ENCODE measurements at regions not wholly inside any gene's neighbourhood (a gene's known extent, or its start where the extent isn't known, plus 50 kb on each side); places are given as distances from the start of the nearest gene placed in this dataset.

DNA sequence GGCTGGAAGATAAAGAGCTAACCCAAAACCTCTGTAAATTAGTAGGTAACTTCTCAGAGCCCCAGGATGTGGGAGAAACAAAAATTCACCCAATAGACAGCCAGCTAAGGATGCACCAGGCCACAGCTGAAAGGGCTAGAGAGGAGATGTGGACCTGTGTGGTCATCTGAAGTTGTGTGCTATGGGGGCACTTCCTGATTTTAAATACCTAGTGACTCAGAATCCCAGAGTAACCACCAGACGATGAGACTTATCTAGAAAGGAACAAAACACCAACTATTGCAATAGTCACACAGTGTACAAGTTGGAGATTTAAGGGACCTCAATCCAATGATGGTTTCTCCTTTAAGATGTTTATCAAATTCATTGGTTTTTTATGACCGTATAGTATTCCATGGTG lies 408.3 kb upstream of the ANKRD30A start:
- H3K9ac ChIP-seq (ENCODE audit: low read length in 5 of 5), result no peak overlapping the region
- no peak overlapping the region for H3K27ac ChIP-seq (ENCODE audit: low read depth, low read length)
- no peaks in the 10 kb centered on the region for H3K9me3 ChIP-seq (ENCODE audit: control insufficient read depth in 5 of 5, low read length in 5 of 5)
- H3K36me3 ChIP-seq (ENCODE audit: control insufficient read depth in 5 of 5, insufficient read depth in 5 of 5, low read length in 5 of 5), result no peaks in the 10 kb centered on the region
- H3K4me3 ChIP-seq (ENCODE audit: low read depth in 1 of 5, low read length in 5 of 5), result no peak overlapping the region
- no peaks in the 10 kb centered on the region for H3K4me1 ChIP-seq (ENCODE audit: control insufficient read depth in 5 of 5, insufficient read depth in 5 of 5, low read length in 5 of 5)
- H3K27me3 ChIP-seq (ENCODE audit: control insufficient read depth in 5 of 5, insufficient read depth in 4 of 5, low read length in 5 of 5), result no peaks in the 10 kb centered on the region

DNA sequence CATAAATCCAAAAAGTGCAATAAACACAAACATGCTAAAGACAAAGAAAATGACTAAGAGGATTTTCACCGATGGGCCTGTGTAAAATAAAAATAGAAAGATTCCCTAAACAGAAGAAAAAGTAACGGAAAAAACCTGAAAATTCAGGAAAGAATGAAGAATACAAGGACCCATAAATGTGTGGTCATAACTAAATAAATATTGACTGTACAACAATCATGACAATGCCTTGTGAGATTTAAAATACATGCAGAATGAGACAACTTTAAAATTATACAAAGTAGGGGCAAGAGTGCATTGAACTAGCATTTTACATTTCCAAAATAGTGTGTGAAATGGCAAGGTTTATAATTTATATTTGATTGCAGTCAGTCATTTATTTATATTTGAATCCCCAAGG lies 409.1 kb upstream of the ANKRD30A start:
- Histone ChIP-seq H3K36me3 (ENCODE audit: control insufficient read depth in 5 of 5, insufficient read depth in 5 of 5, low read length in 5 of 5) (no peaks in the 10 kb centered on the region), H3K27ac (ENCODE audit: low read depth, low read length) (no peak overlapping the region), H3K4me1 (ENCODE audit: control insufficient read depth in 5 of 5, insufficient read depth in 5 of 5, low read length in 5 of 5) (no peaks in the 10 kb centered on the region), H3K9me3 (ENCODE audit: control insufficient read depth in 5 of 5, low read length in 5 of 5) (no peaks in the 10 kb centered on the region), H3K4me3 (ENCODE audit: low read depth in 1 of 5, low read length in 5 of 5) (no peak overlapping the region), H3K9ac (ENCODE audit: low read length in 5 of 5) (no peak overlapping the region), H3K27me3 (ENCODE audit: control insufficient read depth in 5 of 5, insufficient read depth in 4 of 5, low read length in 5 of 5) (no peaks in the 10 kb centered on the region)

DNA sequence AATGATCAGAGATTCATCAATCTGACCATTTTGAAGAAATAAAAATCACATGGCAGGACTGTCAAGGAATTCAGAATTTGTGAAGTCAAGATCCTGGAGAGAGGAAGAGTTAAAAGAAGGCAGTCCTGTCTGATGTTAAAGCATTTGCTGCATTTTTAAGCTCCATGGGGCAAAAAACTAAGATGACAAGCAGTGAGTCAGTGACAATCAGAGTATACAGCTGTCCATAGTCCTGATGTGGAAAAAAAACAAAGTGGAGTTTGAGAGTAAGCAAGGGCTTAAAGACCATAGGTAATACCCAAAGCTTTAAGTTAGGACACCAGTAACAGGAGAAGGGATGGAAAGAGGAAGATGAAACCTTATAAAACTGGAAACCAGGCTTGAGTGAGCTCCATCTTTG lies 412.7 kb upstream of the ANKRD30A start:
- Histone ChIP-seq H3K4me3 (ENCODE audit: low read depth in 1 of 5, low read length in 5 of 5) (no peak overlapping the region), H3K9me3 (ENCODE audit: control insufficient read depth in 5 of 5, low read length in 5 of 5) (no peaks in the 10 kb centered on the region), H3K36me3 (ENCODE audit: control insufficient read depth in 5 of 5, insufficient read depth in 5 of 5, low read length in 5 of 5) (no peaks in the 10 kb centered on the region), H3K4me1 (ENCODE audit: control insufficient read depth in 5 of 5, insufficient read depth in 5 of 5, low read length in 5 of 5) (no peaks in the 10 kb centered on the region), H3K9ac (ENCODE audit: low read length in 5 of 5) (no peak overlapping the region), H3K27ac (ENCODE audit: low read depth, low read length) (no peak overlapping the region), H3K27me3 (ENCODE audit: control insufficient read depth in 5 of 5, insufficient read depth in 4 of 5, low read length in 5 of 5) (no peaks in the 10 kb centered on the region)

DNA sequence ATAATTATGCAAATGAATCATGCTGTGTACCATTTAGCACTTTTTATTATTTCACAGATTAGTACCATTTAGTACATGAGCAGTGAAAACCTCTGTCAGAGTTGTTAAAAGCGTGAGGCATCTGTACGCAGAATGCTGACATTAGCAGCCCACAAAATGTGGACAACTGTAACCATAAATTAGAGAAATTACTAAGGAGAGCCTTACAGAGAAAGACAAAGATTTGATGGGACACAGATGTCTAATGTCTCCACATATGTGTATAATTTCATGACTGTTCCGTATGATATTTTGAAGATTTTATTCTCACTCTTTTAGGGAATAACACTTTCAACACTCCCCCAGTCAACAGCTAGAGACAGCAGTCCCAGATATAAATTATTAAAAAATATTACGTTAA lies 414.0 kb upstream of the ANKRD30A start:
- Histone ChIP-seq H3K4me1 (ENCODE audit: control insufficient read depth in 5 of 5, insufficient read depth in 5 of 5, low read length in 5 of 5) (no peaks in the 10 kb centered on the region), H3K36me3 (ENCODE audit: control insufficient read depth in 5 of 5, insufficient read depth in 5 of 5, low read length in 5 of 5) (no peaks in the 10 kb centered on the region), H3K9me3 (ENCODE audit: control insufficient read depth in 5 of 5, low read length in 5 of 5) (no peaks in the 10 kb centered on the region), H3K27me3 (ENCODE audit: control insufficient read depth in 5 of 5, insufficient read depth in 4 of 5, low read length in 5 of 5) (no peaks in the 10 kb centered on the region), H3K27ac (ENCODE audit: low read depth, low read length) (no peak overlapping the region), H3K9ac (ENCODE audit: low read length in 5 of 5) (no peak overlapping the region), H3K4me3 (ENCODE audit: low read depth in 1 of 5, low read length in 5 of 5) (no peak overlapping the region)

DNA sequence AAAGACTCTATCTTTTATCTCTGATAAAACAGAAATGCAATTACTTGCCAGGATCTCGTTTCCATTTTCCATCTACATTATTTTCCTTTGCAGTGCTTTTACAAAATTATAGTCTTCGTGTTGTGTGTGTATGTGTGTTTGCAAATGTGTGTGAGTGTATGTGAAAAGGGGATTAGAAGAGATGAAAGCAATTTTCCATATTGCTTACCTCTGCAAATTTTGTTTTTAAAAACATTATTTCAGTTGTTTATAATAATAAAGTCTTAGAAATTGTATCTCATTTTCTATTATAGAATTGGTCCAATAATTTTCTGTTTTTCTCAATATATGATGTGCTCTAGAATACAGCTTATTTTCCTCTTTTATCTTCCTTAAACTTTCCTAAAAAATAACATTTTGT lies 421.3 kb upstream of the ANKRD30A start:
- Histone ChIP-seq H3K4me3 (ENCODE audit: low read depth in 1 of 5, low read length in 5 of 5) (no peak overlapping the region), H3K4me1 (ENCODE audit: control insufficient read depth in 5 of 5, insufficient read depth in 5 of 5, low read length in 5 of 5) (no peaks in the 10 kb centered on the region), H3K27me3 (ENCODE audit: control insufficient read depth in 5 of 5, insufficient read depth in 4 of 5, low read length in 5 of 5) (no peaks in the 10 kb centered on the region), H3K9me3 (ENCODE audit: control insufficient read depth in 5 of 5, low read length in 5 of 5) (peaks cover 0 to 14% (median 6%) of the 10 kb centered on the region in 5 donors), H3K36me3 (ENCODE audit: control insufficient read depth in 5 of 5, insufficient read depth in 5 of 5, low read length in 5 of 5) (no peaks in the 10 kb centered on the region), H3K9ac (ENCODE audit: low read length in 5 of 5) (no peak overlapping the region), H3K27ac (ENCODE audit: low read depth, low read length) (no peak overlapping the region)

DNA sequence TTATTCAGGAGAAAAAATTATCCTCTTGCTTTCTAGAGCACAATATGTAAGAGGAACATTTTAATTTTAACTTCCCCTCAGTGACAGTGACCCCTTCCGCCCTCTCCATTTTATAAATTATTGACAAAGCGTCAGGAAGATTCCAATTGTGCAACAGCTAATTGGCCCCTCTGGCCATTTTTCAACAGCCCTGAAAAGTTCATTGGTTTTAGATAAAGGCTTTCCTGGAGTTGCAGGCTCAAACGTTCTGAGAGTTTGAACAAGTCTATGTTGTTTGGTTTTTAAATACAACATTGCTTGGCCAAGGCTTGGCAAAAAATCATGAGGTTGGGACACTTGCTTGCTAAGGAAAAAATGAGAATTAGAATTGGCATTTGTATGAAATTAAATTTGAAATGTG lies 422.2 kb upstream of the ANKRD30A start:
- no peaks in the 10 kb centered on the region for H3K36me3 ChIP-seq (ENCODE audit: control insufficient read depth in 5 of 5, insufficient read depth in 5 of 5, low read length in 5 of 5)
- H3K4me1 ChIP-seq (ENCODE audit: control insufficient read depth in 5 of 5, insufficient read depth in 5 of 5, low read length in 5 of 5), result no peaks in the 10 kb centered on the region
- H3K27me3 ChIP-seq (ENCODE audit: control insufficient read depth in 5 of 5, insufficient read depth in 4 of 5, low read length in 5 of 5), result no peaks in the 10 kb centered on the region
- no peak overlapping the region for H3K27ac ChIP-seq (ENCODE audit: low read depth, low read length)
- H3K9me3 ChIP-seq (ENCODE audit: control insufficient read depth in 5 of 5, low read length in 5 of 5), result peaks cover 0 to 14% (median 6%) of the 10 kb centered on the region in 5 donors
- H3K9ac ChIP-seq (ENCODE audit: low read length in 5 of 5), result no peak overlapping the region
- H3K4me3 ChIP-seq (ENCODE audit: low read depth in 1 of 5, low read length in 5 of 5), result no peak overlapping the region

DNA sequence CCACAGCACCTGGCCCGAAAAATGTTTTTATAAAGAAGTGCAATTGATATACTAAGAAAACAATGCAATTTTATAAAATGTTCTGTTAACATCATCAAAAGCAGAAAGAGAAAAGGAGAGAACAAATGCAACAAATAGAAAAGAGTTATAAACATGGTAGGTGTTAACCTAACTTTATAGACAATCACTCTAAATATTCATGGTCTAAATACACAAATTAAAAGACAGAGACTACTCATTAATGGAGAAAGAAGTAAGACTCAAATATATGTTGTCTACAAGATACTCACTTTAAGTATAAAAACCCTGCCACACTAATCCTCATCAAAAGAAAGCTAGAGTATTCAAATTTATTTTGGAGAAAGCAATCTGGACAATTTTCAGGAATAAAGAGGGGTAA lies 425.3 kb upstream of the ANKRD30A start:
- Histone ChIP-seq H3K4me3 (ENCODE audit: low read depth in 1 of 5, low read length in 5 of 5) (no peak overlapping the region), H3K9ac (ENCODE audit: low read length in 5 of 5) (no peak overlapping the region), H3K27me3 (ENCODE audit: control insufficient read depth in 5 of 5, insufficient read depth in 4 of 5, low read length in 5 of 5) (no peaks in the 10 kb centered on the region), H3K27ac (ENCODE audit: low read depth, low read length) (no peak overlapping the region), H3K36me3 (ENCODE audit: control insufficient read depth in 5 of 5, insufficient read depth in 5 of 5, low read length in 5 of 5) (no peaks in the 10 kb centered on the region), H3K9me3 (ENCODE audit: control insufficient read depth in 5 of 5, low read length in 5 of 5) (peaks cover 0 to 14% (median 6%) of the 10 kb centered on the region in 5 donors), H3K4me1 (ENCODE audit: control insufficient read depth in 5 of 5, insufficient read depth in 5 of 5, low read length in 5 of 5) (no peaks in the 10 kb centered on the region)

DNA sequence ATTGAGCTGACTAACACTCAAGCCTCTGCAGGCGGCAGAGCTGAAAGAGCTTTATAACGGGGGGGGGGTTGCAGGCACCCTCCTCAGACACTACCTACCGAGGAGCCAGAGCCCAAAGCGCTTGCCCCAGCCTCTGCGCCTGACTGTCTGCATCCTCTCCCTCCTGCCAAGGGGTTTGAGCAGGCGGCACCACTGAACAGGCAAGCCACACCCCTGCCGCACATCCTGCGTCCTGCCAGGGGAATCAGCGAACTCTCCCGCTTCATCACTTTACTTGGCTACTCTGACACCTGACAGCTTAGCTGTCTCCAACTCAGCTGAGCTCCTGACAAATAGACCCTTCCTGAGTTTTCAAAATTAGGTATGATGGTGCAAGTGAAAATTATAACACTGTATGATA lies 432.6 kb upstream of the ANKRD30A start:
- Histone ChIP-seq H3K4me1 (ENCODE audit: control insufficient read depth in 5 of 5, insufficient read depth in 5 of 5, low read length in 5 of 5) (no peaks in the 10 kb centered on the region), H3K4me3 (ENCODE audit: low read depth in 1 of 5, low read length in 5 of 5) (no peak overlapping the region), H3K36me3 (ENCODE audit: control insufficient read depth in 5 of 5, insufficient read depth in 5 of 5, low read length in 5 of 5) (no peaks in the 10 kb centered on the region), H3K9ac (ENCODE audit: low read length in 5 of 5) (no peak overlapping the region), H3K9me3 (ENCODE audit: control insufficient read depth in 5 of 5, low read length in 5 of 5) (peaks cover 0 to 8% (median 0%) of the 10 kb centered on the region in 5 donors), H3K27ac (ENCODE audit: low read depth, low read length) (no peak overlapping the region), H3K27me3 (ENCODE audit: control insufficient read depth in 5 of 5, insufficient read depth in 4 of 5, low read length in 5 of 5) (no peaks in the 10 kb centered on the region)

DNA sequence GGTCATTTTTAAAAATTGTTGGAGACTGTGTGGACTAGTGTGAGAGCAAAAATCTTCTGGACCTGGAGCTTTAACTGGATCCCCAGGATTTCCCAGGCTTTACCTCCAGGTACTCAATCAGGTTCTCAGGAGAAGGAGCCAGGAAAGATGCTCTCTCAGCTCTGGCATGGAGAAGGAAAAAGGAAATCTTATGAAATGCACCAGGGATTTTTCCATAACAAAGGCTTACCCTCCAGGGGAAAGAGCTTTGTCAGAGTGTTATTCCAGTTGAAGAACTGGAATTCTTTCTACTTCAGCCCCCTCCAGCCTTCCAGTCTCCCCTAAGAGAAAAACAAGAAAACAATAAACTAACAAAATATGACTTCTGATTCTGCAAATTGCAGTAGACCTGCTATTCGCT lies 436.7 kb upstream of the ANKRD30A start:
- Histone ChIP-seq H3K27ac (ENCODE audit: low read depth, low read length) (no peak overlapping the region), H3K9me3 (ENCODE audit: control insufficient read depth in 5 of 5, low read length in 5 of 5) (no peaks in the 10 kb centered on the region), H3K36me3 (ENCODE audit: control insufficient read depth in 5 of 5, insufficient read depth in 5 of 5, low read length in 5 of 5) (no peaks in the 10 kb centered on the region), H3K4me3 (ENCODE audit: low read depth in 1 of 5, low read length in 5 of 5) (no peak overlapping the region), H3K9ac (ENCODE audit: low read length in 5 of 5) (no peak overlapping the region), H3K27me3 (ENCODE audit: control insufficient read depth in 5 of 5, insufficient read depth in 4 of 5, low read length in 5 of 5) (no peaks in the 10 kb centered on the region), H3K4me1 (ENCODE audit: control insufficient read depth in 5 of 5, insufficient read depth in 5 of 5, low read length in 5 of 5) (no peaks in the 10 kb centered on the region)

DNA sequence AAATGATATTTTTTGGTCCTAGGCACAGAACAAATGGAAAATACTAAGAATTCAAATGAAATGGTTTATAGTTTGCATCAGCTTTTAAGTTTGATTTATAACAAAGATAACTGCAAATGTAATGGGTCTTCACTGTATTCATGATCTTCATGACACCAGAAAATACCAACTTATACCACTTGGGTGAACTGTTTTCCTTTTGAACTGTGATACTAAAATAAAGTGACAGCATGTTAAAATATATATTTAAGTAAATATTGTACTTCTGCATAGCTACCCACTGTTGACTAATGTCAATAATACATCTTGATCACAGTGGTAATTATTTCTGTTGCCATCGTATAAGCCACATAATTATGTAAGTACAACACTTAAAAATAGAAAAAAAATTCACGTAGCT lies 442.0 kb upstream of the ANKRD30A start:
- no peaks in the 10 kb centered on the region for H3K4me1 ChIP-seq (ENCODE audit: control insufficient read depth in 5 of 5, insufficient read depth in 5 of 5, low read length in 5 of 5)
- no peaks in the 10 kb centered on the region for H3K9me3 ChIP-seq (ENCODE audit: control insufficient read depth in 5 of 5, low read length in 5 of 5)
- H3K27me3 ChIP-seq (ENCODE audit: control insufficient read depth in 5 of 5, insufficient read depth in 4 of 5, low read length in 5 of 5), result no peaks in the 10 kb centered on the region
- H3K4me3 ChIP-seq (ENCODE audit: low read depth in 1 of 5, low read length in 5 of 5), result no peak overlapping the region
- H3K27ac ChIP-seq (ENCODE audit: low read depth, low read length), result no peak overlapping the region
- H3K36me3 ChIP-seq (ENCODE audit: control insufficient read depth in 5 of 5, insufficient read depth in 5 of 5, low read length in 5 of 5), result no peaks in the 10 kb centered on the region
- no peak overlapping the region for H3K9ac ChIP-seq (ENCODE audit: low read length in 5 of 5)

Data from subcutaneous abdominal adipose tissue (tissue), 5 donors.